ENCODE measurements at regions not wholly inside any gene's neighbourhood (a gene's known extent, or its start where the extent isn't known, plus 50 kb on each side); places are given as distances from the start of the nearest gene placed in this dataset.
A peak's percentile ranks its signal among the peaks of the same experiment; 100 is the strongest.

- no peak for DNase-seq (ENCODE audit: low read depth in 2 of 2)
- Histone ChIP-seq H4K20me1 (ENCODE audit: control insufficient read depth, extremely low read depth, insufficient read depth, low read length) (no peaks in the 10 kb centered on the region), H3K9me3 (ENCODE audit: control insufficient read depth, insufficient read depth, low read depth, low read length) (no peaks in the 10 kb centered on the region), H3K27me3 (ENCODE audit: control insufficient read depth, insufficient read depth, low read length) (no peaks in the 10 kb centered on the region), H3K4me3 (replicated peaks in 1 of 4; ENCODE audit: control extremely low read depth in 1 of 4, insufficient read depth in 1 of 4, low read depth in 3 of 4, low read length in 4 of 4) (no peak overlapping the region), H3K36me3 (ENCODE audit: control insufficient read depth, insufficient read depth, low read length) (no peaks in the 10 kb centered on the region), H3K9ac (ENCODE audit: insufficient read depth, low read length) (no peak overlapping the region), H3K4me1 (ENCODE audit: control insufficient read depth, extremely low read depth, insufficient read depth, low read length) (no peaks in the 10 kb centered on the region), H2AFZ (ENCODE audit: low read length) (no peak overlapping the region), H3K4me2 (ENCODE audit: extremely low read depth, insufficient read depth, low read length) (no peak overlapping the region), H3K27ac (ENCODE audit: insufficient read depth, low read length) (no peak overlapping the region), H3K79me2 (ENCODE audit: control insufficient read depth, insufficient read depth, low read length) (no peaks in the 10 kb centered on the region)
- TF ChIP-seq EZH2 (IDR thresholded peaks at IDR 0.05; ENCODE audit: low read length, missing control alignments) (no peak), CTCF (conservative IDR thresholded peaks at IDR 0.05 in 1 of 2, IDR thresholded peaks at IDR 0.05 in 1 of 2; ENCODE audit: low read depth in 1 of 2, low read length in 2 of 2) (no peak)
These were observed 260.4 kb upstream of the VEPH1 start for GRCh38 chr3:157763644-157764043.

GRCh38 chr3:157759311-157759710, 256.1 kb upstream of the VEPH1 start:
- Histone ChIP-seq H3K4me1 (ENCODE audit: control insufficient read depth, extremely low read depth, insufficient read depth, low read length) (no peaks in the 10 kb centered on the region), H3K4me3 (replicated peaks in 1 of 4; ENCODE audit: control extremely low read depth in 1 of 4, insufficient read depth in 1 of 4, low read depth in 3 of 4, low read length in 4 of 4) (no peak overlapping the region), H2AFZ (ENCODE audit: low read length) (no peak overlapping the region), H3K27me3 (ENCODE audit: control insufficient read depth, insufficient read depth, low read length) (no peaks in the 10 kb centered on the region), H3K79me2 (ENCODE audit: control insufficient read depth, insufficient read depth, low read length) (no peaks in the 10 kb centered on the region), H3K9me3 (ENCODE audit: control insufficient read depth, insufficient read depth, low read depth, low read length) (no peaks in the 10 kb centered on the region), H3K27ac (ENCODE audit: insufficient read depth, low read length) (no peak overlapping the region), H3K9ac (ENCODE audit: insufficient read depth, low read length) (no peak overlapping the region), H4K20me1 (ENCODE audit: control insufficient read depth, extremely low read depth, insufficient read depth, low read length) (no peaks in the 10 kb centered on the region), H3K36me3 (ENCODE audit: control insufficient read depth, insufficient read depth, low read length) (no peaks in the 10 kb centered on the region), H3K4me2 (ENCODE audit: extremely low read depth, insufficient read depth, low read length) (no peak overlapping the region)
- TF ChIP-seq EZH2 (IDR thresholded peaks at IDR 0.05; ENCODE audit: low read length, missing control alignments) (no peak), CTCF (conservative IDR thresholded peaks at IDR 0.05 in 1 of 2, IDR thresholded peaks at IDR 0.05 in 1 of 2; ENCODE audit: low read depth in 1 of 2, low read length in 2 of 2) (no peak)
- DNase-seq (ENCODE audit: low read depth in 2 of 2), result no peak

- Histone ChIP-seq H3K9ac (ENCODE audit: insufficient read depth, low read length) (no peak overlapping the region), H2AFZ (ENCODE audit: low read length) (no peak overlapping the region), H4K20me1 (ENCODE audit: control insufficient read depth, extremely low read depth, insufficient read depth, low read length) (no peaks in the 10 kb centered on the region), H3K4me2 (ENCODE audit: extremely low read depth, insufficient read depth, low read length) (no peak overlapping the region), H3K4me1 (ENCODE audit: control insufficient read depth, extremely low read depth, insufficient read depth, low read length) (no peaks in the 10 kb centered on the region), H3K4me3 (replicated peaks in 1 of 4; ENCODE audit: control extremely low read depth in 1 of 4, insufficient read depth in 1 of 4, low read depth in 3 of 4, low read length in 4 of 4) (no peak overlapping the region), H3K27me3 (ENCODE audit: control insufficient read depth, insufficient read depth, low read length) (no peaks in the 10 kb centered on the region), H3K9me3 (ENCODE audit: control insufficient read depth, insufficient read depth, low read depth, low read length) (no peaks in the 10 kb centered on the region), H3K36me3 (ENCODE audit: control insufficient read depth, insufficient read depth, low read length) (no peaks in the 10 kb centered on the region), H3K79me2 (ENCODE audit: control insufficient read depth, insufficient read depth, low read length) (no peaks in the 10 kb centered on the region), H3K27ac (ENCODE audit: insufficient read depth, low read length) (no peak overlapping the region)
- TF ChIP-seq EZH2 (IDR thresholded peaks at IDR 0.05; ENCODE audit: low read length, missing control alignments) (no peak), CTCF (conservative IDR thresholded peaks at IDR 0.05 in 1 of 2, IDR thresholded peaks at IDR 0.05 in 1 of 2; ENCODE audit: low read depth in 1 of 2, low read length in 2 of 2) (peak; percentile 9 to 27)
- no peak for DNase-seq (ENCODE audit: low read depth in 2 of 2)
These were observed 252.0 kb upstream of the VEPH1 start for GRCh38 chr3:157755233-157755632.
